ENCODE measurements at regions not wholly inside any gene's neighbourhood (a gene's known extent, or its start where the extent isn't known, plus 50 kb on each side); places are given as distances from the start of the nearest gene placed in this dataset.

DNA sequence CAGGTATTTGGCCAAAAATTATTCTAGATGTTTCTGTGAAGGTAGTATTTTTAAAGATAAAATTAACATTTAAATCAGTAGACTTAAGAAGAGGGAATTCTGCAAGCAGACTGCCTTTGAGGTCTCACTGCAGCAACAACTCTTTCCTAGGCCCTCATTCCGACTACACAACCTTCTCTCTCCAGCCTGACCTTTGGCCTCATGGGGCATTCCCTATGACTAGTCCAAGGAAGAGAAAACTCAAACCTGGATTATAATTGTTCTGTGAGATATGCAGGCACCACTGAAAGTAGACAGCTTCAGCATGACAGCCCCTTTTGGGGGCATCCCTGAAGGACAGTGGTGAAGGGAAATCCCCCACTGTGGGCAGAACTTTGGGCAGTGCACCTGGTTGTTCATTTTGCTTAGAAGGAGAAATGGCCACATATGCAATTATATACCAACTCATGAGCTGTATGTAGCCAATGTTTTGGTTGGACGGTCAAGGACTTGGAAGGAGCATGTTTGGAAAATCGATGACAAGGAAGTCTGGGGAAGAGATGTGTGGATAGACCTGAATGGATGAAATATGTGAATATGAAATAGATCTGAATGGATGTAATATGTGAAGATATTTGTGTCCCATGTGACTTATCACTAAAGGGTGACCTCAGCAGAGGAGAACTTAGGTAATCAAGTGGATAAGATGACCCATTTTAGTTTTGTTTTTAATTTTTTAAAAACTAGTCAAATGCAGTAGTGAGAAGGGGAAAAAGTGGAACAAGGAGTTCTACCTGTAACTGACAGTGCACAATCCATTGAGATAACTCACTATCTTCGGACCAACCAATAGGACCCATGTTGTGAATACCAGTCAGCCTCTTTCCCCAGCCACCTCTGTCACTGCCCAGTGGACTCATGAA, 233.3 kb upstream of the FOXN3 start:
- no peaks in the 10 kb centered on the region for H3K9me3 ChIP-seq
- H3K9ac ChIP-seq, result no peak overlapping the region
- no peak overlapping the region for H3K27ac ChIP-seq (ENCODE audit: low read depth in 2 of 2, low read length in 1 of 2)
- no peaks in the 10 kb centered on the region for H3K27me3 ChIP-seq (ENCODE audit: insufficient read depth)
- H3K4me3 ChIP-seq (ENCODE audit: low read depth in 2 of 2, low read length in 1 of 2), result no peak overlapping the region
- ChIA-PET POLR2A (interaction anchor here (0.6 kb wide), 1 partner anchor 606 kb away, joined by 3 read pairs; the partner anchor contains the start of gene PSMC1), CTCF (no interaction called here)
- no peaks in the 10 kb centered on the region for H3K36me3 ChIP-seq (replicated peaks in 1 of 2; ENCODE audit: control insufficient read depth in 1 of 2, insufficient read depth in 2 of 2, low read length in 1 of 2)
- peaks cover 0 to 2% of the 10 kb centered on the region in 2 experiments; a peak in 1 of 4 replicates for H3K4me1 ChIP-seq (ENCODE audit: control insufficient read depth in 1 of 2, insufficient read depth in 2 of 2, low read depth in 1 of 2, low read length in 1 of 2)
- no peaks in the 10 kb centered on the region for H3K79me2 ChIP-seq (ENCODE audit: insufficient read depth)
- no peak overlapping the region for H3K4me2 ChIP-seq
- TF ChIP-seq CHD2 (IDR thresholded peaks at IDR 0.05; ENCODE audit: low read length, partially characterized antibody) (no peak), TEAD4 (IDR thresholded peaks at IDR 0.05; ENCODE audit: borderline replicate concordance, insufficient read depth) (no peak), NFIC (IDR thresholded peaks at IDR 0.05; ENCODE audit: borderline replicate concordance) (no peak), FOSL2 (IDR thresholded peaks at IDR 0.05; ENCODE audit: borderline replicate concordance, low read depth) (no peak), TAF1 (IDR thresholded peaks at IDR 0.05; ENCODE audit: borderline replicate concordance, low read depth, low read length) (no peak), RFX5 (IDR thresholded peaks at IDR 0.05; ENCODE audit: low read length) (no peak), MEF2A (IDR thresholded peaks at IDR 0.05; ENCODE audit: borderline replicate concordance, low read depth) (no peak), JUND (IDR thresholded peaks at IDR 0.05) (no peak), RXRA (IDR thresholded peaks at IDR 0.05; ENCODE audit: borderline replicate concordance, low read depth) (no peak), RCOR1 (IDR thresholded peaks at IDR 0.05; ENCODE audit: low read length) (no peak), MXI1 (IDR thresholded peaks at IDR 0.05; ENCODE audit: low read depth, low read length) (no peak), TCF12 (IDR thresholded peaks at IDR 0.05) (no peak)
- TF ChIP-seq, protein P1, sequence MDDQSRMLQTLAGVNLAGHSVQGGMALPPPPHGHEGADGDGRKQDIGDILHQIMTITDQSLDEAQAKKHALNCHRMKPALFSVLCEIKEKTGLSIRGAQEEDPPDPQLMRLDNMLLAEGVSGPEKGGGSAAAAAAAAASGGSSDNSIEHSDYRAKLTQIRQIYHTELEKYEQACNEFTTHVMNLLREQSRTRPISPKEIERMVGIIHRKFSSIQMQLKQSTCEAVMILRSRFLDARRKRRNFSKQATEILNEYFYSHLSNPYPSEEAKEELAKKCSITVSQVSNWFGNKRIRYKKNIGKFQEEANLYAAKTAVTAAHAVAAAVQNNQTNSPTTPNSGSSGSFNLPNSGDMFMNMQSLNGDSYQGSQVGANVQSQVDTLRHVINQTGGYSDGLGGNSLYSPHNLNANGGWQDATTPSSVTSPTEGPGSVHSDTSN (IDR thresholded peaks at IDR 0.05), result no peak
- TF ChIP-seq, protein P2, sequence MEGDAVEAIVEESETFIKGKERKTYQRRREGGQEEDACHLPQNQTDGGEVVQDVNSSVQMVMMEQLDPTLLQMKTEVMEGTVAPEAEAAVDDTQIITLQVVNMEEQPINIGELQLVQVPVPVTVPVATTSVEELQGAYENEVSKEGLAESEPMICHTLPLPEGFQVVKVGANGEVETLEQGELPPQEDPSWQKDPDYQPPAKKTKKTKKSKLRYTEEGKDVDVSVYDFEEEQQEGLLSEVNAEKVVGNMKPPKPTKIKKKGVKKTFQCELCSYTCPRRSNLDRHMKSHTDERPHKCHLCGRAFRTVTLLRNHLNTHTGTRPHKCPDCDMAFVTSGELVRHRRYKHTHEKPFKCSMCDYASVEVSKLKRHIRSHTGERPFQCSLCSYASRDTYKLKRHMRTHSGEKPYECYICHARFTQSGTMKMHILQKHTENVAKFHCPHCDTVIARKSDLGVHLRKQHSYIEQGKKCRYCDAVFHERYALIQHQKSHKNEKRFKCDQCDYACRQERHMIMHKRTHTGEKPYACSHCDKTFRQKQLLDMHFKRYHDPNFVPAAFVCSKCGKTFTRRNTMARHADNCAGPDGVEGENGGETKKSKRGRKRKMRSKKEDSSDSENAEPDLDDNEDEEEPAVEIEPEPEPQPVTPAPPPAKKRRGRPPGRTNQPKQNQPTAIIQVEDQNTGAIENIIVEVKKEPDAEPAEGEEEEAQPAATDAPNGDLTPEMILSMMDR (IDR thresholded peaks at IDR 0.05), result no peak
- TF ChIP-seq, protein P3, sequence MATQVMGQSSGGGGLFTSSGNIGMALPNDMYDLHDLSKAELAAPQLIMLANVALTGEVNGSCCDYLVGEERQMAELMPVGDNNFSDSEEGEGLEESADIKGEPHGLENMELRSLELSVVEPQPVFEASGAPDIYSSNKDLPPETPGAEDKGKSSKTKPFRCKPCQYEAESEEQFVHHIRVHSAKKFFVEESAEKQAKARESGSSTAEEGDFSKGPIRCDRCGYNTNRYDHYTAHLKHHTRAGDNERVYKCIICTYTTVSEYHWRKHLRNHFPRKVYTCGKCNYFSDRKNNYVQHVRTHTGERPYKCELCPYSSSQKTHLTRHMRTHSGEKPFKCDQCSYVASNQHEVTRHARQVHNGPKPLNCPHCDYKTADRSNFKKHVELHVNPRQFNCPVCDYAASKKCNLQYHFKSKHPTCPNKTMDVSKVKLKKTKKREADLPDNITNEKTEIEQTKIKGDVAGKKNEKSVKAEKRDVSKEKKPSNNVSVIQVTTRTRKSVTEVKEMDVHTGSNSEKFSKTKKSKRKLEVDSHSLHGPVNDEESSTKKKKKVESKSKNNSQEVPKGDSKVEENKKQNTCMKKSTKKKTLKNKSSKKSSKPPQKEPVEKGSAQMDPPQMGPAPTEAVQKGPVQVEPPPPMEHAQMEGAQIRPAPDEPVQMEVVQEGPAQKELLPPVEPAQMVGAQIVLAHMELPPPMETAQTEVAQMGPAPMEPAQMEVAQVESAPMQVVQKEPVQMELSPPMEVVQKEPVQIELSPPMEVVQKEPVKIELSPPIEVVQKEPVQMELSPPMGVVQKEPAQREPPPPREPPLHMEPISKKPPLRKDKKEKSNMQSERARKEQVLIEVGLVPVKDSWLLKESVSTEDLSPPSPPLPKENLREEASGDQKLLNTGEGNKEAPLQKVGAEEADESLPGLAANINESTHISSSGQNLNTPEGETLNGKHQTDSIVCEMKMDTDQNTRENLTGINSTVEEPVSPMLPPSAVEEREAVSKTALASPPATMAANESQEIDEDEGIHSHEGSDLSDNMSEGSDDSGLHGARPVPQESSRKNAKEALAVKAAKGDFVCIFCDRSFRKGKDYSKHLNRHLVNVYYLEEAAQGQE (IDR thresholded peaks at IDR 0.05; ENCODE audit: low read depth, low read length), result no peak
- H4K20me1 ChIP-seq (ENCODE audit: insufficient read depth), result no peaks in the 10 kb centered on the region
- no peaks in the 10 kb centered on the region for H3K9me2 ChIP-seq
- H3F3A ChIP-seq (replicated peaks; ENCODE audit: insufficient read depth), result no peaks in the 10 kb centered on the region
- DNase-seq, result no peak
- H2AFZ ChIP-seq (ENCODE audit: low read depth), result no peak overlapping the region
- WGBS (ENCODE audit: low lambda C conversion rate), result 72% methylated on average over 4 of the region's 4 CpGs
